ENCODE measurements at regions not wholly inside any gene's neighbourhood (a gene's known extent, or its start where the extent isn't known, plus 50 kb on each side); places are given as distances from the start of the nearest gene placed in this dataset.

DNA sequence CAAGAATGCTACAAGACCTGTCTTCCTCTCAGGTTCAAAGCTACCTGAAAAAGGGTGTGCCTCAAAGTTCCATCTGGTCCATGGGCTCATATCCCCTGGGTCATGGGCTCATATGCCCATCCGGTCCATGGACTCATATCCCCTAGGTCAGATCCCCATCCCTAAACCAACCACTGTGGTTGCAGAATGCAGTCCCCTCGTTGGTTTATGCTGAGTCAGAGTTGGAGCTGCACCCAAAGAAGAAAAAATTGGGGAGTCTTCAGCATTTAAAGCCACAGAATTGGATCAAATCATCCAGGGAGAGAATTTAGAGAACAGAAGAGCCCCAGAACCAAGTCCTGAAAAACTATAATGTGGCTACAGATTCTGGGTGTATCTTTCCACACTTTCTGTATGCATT is 71.5 kb upstream of the IL12A start:
- TF ChIP-seq TAF1 (IDR thresholded peaks at IDR 0.05; ENCODE audit: borderline replicate concordance, low read depth, low read length), result no peak
- no peak for TF ChIP-seq POLR2A (IDR thresholded peaks at IDR 0.05; ENCODE audit: low read depth, low read length)
- TF ChIP-seq POLR2AphosphoS5 (IDR thresholded peaks at IDR 0.05; ENCODE audit: low read depth, low read length), result no peak

All from GM12892 (cell line).